GM19025 (cell line): ENCODE measurements at regions not wholly inside any gene's neighbourhood (a gene's known extent, or its start where the extent isn't known, plus 50 kb on each side); places are given as distances from the start of the nearest gene placed in this dataset.
"Not testable (repeated sequence)": the region's sequence is repeated elsewhere in the genome, so short reads cannot be mapped to it uniquely, and the experiment has no call there.

Experiments
- ATAC-seq: cut with Tn5 transposase; IDR thresholded peaks from one replicate; pipeline ENCODE4 v1.9.1; 2021; ENCODE audit warnings: mild to moderate bottlenecking, low read depth, moderate library complexity; ENCODE audit not compliant: unreplicated experiment

DNA sequence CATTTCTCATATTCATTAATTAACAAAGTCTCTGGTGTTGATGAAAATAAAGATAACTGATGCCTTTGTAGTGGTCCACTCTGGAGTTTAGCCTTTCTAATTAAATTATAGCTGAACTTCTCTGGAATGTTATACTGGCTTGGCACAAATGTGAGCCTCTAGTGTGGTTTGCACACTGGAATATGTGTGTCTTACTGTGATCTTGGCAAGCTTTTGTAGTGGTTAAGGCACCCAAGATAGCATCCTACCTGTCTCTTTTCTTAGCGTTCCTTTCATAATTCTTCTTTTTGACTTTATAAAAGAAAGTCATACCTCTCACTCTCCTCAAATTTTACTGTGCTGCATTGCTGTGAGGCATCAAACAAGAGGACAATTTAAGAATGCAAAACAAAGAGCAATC, 107.4 kb downstream of the UTRN start:
- ATAC-seq = no peak

DNA sequence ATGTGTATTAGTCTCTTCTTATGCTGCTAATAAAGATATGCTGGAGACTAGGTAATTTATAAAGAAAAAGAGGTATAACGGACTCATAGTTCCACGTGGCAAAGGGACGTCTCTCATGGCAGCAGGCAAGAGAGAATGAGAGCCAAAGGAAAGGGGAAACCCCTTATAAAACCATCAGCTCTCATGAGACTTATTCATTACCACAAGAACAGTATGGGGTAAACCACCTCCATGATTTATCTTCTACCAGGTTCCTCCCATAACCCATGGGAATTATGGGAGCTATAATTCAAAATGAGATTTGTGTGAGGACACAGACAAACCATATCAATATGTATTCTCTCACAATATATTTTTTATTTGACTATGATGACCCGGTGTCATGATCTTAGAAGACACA, 109.1 kb downstream of the UTRN start:
- no peak for ATAC-seq

DNA sequence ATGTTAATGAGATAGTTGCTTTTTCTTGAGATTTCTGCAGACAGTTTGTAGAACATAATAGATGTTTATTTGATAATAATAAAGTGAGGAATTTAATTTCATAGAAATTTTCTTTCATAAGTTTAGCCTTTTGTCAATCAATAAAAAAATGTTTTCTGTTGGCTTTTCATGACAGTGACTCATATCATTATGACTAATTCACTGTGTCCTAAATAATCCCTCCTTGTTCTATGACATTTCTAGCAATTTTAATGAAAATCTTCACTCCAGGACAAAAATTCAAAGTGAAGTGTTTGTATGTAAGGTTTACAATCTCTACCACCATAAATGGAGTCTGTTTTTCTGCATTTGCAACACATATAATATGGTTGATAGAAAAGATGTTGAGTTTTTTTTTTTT, 109.9 kb downstream of the UTRN start:
- no peak for ATAC-seq

DNA sequence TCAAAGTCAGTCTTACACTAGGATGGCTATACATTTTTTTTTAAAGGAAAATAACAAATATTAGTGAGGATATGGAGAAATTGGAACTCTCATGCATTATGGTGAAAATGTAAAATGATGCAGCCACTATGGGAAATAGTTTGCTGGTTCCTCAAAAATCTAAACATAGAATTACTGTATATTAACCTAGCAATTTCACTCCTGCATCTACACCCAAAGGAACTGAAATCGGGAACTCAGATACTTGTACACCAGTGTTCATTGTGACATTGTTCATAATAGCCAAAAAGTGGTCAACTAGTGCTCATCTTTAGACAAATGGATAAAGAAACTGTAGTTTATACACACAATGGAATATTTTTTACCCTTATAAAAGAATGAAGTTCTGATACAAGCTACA, 110.7 kb downstream of the UTRN start:
- no peak for ATAC-seq

DNA sequence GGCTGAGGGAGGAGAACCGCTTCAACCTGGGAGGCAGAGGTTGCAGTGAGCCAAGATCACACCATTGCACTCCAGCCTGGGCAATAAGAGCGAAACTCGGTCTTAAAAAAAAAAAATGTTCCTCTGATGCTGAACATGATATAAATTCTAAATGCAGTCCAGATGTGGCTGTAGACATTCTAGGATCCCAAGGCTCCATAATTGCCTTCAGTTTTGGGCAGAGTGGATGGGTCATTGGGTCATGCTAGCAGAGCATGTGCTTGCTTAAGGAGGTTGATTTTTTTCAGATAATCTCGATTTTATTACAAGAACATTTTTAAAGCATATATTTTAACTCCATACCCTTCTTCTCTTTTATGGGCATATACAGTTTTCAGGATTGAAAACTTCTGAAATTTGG, 112.0 kb downstream of the UTRN start:
- no peak for ATAC-seq

DNA sequence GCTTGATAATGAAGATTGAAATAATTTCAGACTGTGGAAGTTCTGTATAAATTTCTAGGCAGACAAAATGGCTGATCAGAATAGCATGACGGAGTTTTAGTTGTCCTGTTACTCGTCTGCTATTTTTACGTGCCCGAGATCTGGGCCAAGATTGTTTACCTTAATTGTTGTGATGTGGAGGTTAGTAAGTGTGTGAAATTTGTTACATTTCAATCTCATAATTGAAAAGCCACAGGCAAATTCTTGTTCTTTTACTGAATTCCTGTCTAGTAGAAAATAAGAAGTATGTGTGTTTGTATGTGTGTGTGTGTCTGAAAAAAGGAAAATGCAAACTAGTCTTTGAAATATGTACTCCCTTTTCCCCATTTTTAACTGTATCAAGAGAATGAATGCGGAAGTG, 115.2 kb downstream of the UTRN start:
- ATAC-seq = no peak

DNA sequence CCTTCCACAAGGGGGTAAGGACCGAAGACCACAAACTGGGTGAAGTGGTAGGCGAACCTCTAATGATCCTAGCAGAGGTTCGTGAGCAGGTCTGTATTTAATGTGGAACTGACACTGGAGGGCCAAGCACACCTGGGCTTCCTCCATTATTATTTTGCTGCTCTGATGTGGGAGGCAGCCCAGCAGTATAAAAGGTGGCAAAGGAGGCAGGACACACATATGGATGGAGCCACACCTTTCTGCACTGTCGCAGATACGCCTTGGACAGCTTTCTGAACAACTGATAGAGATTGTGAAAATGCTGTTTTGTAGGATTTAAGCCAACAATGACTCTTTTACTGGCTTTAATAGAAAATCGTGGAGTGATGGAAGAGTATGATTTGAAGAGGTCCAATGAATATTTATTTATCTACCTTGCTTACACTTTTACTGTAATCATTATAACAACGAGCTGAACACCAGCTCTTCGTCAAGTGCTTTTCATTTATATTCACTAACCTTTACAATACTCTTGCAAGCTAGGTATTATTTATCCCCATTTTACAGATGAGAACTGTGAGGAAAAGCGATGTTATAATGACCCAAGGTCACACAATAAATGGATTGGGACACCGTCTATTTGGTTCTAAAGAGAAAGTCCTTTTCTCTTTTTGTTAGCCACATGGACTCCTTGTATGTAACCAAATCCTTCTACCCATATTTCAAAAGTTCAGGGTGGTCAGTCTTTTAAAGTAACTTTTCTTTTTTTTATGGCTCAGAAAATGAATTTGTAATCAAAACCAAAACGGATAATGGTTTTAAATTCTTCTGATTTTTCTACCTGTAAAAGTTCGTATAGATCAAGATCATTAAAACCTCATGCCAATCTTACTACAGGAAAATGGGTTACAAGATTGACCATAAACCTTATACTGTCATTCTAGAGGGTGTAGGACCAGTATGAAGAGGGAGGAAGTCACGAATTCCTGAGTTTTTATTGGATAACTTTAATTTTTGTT, 116.9 kb downstream of the UTRN start:
- ATAC-seq = no peak

DNA sequence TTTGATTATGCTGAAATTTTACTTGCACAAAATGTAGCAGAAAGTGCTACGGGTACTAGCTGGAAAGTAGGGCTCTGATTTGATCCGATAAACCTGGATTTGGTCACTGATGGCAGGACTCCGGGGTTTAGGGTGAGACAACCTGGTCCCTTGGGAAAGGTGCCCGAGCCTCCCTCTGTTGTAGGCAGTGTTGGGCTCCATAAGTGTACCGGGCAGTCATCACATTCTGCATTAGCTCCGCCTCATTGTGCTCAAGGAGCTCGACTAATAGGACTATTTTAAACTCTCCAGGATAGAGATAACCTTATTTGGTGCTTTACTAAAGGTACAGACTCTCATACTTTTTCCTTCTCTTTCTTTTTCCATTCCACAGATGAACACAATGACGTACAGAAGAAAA, 117.6 kb downstream of the UTRN start:
- no peak for ATAC-seq

DNA sequence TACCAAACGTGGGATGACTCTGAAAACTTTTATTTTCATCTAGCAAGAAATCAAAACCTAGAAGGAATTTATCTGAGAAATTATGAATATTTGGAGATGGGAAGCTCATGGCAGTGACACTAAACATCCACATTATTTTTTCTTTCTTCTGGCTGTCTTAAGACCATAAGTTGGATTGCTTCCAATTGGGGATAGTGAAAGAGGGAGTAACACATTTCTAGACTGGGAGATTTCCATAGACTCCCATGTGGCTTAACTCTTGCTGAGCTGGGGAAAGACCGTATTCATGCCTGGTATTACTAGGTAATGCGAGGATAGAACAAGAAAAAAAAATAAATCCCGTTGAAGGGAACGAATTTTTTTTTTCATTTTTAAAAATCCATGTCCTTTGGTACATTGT, 120.0 kb downstream of the UTRN start:
- ATAC-seq = no peak

DNA sequence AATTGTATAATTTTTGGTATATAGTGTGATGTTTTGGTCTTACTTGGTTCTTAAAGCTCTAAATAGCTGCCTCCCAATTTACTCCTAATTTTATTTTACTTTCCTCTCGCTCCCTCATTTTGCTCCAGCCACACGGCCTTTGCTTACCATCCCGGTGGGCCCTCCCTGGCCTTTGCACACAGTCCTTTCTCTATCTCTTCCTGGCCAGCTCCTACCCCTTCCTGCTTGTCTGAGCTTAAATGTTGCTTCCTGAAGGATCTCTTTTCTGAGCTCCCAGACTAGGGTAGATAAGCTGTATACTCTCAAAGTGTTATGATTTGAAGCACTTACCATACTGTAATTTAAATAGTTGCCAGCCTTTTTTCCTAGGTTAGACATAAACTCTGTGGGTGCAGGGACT, 121.7 kb downstream of the UTRN start:
- no peak for ATAC-seq

DNA sequence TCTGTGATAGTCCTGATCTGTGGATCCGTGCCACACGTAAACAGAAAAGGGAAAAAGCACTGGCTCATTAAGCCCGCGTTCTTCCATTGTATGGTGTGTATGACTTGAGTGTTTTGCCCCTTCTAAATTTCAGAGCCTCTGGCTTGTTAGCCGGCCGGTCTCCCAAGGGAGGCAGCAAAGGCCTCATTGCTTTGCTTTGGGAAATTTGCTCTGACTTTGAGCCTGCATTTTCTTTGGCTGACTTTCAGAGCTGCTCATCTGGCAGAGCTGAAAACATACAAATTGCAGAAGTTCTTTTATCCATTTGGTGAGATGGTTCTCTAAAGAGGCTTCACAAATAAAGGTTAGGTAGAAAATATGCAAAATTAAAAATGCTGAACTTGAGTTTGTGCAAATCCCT, 123.0 kb downstream of the UTRN start:
- ATAC-seq = no peak

DNA sequence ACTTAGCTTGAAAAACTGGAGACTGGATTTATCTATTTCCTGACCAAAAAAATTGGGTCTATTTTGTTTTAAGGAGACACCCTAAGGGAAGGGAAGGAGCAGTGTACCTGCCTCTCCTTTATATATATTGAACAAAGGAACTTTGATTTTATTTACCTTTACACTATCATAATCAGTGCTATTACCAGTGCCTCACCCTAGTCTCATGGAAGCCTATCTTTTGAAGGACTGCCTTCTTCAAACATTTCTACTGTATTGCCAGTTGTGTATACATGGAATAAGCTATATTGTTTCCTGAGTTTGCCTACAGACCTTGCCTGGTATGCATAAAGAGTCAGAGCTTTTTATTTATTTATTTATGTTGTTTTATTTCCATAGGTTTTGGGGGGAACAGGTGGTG, 124.9 kb downstream of the UTRN start:
- no peak for ATAC-seq

DNA sequence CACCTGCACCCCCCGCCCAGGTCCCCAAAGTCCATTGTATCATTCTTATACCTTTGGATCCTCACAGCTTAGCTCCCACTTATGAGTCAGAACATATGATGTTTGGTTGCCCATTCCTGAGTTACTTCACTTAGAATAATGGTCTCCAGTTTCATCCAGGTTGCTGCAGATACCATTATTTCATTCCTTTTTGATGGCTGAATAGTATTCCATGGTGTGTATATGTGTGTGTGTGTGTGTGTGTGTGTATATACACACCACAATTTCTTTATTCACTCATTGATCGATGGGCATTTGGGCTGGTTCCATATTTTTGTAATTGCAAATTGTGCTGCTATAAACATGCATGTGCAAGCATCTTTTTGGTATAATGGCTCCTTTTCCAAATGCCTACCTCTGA, 125.4 kb downstream of the UTRN start:
- not testable (repeated sequence) for ATAC-seq

DNA sequence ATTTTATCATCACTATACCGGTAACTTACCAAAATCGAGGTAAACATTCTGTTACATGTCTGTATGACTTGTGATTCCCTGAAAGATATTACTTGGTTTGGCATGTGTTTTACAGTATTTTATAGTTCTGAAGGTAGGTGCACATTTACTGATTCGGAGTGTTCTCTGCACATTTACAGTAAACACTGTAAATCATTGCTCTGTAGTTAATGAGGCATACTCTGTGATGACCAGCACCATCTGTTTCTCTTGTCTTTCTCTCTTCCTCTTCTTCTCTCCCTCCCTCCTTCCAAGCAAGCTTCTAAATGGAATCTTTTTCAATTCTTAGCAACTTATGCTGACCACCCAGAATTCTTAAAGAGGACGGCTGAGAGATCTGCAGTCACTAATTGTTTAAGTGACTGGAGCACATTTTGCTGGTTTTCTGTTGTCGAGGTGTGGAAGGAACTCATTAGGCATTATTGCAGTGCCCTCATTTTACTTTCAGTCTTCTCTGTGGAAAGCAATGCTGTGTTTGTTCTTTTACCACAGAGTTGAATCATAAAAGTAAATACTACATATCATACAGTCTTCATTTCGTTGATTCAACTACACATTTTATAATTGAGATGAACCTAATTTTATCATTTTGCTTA, 126.5 kb downstream of the UTRN start:
- ATAC-seq = no peak

DNA sequence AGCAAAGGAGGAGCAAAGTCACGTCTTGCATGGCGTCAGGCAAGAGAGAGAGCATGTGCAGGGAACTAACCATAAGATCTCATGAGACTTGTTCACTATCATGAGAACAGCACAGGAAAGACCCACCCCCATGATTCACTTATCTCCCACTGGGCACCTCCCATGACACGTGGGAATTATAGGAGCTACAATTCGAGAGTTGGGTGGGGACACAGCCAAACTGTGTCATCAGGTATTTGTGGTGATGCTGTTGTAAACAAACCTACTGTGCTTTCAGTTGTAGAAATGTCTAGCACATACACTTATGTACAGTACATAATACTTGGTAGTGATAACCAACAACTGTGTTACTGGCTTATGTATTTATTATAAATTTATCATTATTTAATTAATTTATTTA, 128.3 kb downstream of the UTRN start:
- no peak for ATAC-seq

DNA sequence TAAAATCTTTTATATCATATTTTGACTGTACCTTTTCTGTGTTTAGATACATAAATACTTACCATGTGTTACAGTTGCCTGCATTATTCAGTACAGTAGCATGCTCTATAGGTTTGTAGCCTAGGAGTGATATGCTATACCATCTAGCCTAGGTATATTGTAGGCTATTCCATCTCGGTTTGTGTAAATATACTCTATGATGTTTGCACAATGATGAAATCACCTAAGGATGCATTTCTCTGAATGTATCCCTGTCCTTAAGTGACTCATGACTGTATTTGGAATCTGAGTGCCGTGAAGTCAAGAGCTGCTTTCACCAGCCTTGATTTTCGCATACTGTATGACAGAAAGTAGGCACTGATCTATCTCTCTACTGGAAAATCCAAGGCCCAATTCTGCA, 129.9 kb downstream of the UTRN start:
- no peak for ATAC-seq

DNA sequence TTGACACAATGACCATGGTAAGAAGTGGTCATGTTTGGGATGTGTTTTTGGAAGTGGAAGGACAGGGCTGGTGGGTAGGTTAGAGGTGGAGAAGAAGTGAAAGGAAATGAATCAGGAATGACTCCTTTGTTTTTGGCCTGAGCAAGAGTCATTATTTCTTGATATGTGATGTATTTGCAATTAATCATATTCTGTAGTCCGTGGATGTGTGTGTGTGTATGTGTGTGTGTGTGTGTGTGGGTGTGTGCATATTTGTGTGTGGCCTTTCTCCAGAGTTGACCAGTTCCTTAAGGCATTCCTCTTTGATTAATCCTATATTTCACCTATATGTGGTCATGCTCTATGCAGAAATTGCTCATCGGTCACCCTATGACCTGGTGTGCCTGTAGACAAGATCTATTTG, 130.7 kb downstream of the UTRN start:
- no peak for ATAC-seq

DNA sequence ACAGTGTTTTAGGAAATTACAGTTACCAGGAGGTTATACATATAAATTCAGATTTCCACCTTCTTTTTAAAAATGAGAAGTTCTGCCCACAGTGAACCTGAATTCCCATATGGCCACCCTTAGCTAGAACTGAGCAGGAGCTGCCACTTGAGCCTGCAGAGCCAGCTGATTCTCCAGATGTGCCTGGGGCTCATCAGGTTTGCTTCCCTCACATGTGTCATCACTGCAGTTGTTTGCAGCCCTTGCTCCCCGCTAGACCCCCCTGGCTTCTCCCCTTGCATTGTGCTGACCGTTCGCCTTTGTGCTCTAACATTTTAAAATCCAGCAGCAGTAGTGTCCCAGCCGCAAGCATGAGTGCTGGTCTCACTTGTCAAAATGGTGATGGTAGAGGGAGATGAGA, 131.1 kb downstream of the UTRN start:
- no peak for ATAC-seq

DNA sequence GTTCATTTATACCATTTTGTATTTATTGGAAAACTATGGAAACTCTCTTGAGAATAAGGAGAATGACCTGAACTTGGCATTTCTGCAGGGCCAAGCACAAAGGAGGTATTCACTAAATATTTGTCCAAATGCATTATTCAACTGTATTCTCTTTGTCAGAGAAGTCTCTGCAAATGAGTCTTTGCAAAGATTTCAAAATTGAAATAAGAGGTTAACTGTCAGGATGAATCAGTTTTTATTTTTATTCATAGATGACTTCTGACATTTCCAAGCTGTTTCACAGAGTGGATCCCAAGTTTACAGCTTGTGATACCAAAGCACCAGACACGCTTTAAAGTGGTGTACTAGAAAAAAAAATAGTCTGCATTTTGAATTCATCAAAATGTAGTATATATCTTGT, 131.6 kb downstream of the UTRN start:
- ATAC-seq = no peak

DNA sequence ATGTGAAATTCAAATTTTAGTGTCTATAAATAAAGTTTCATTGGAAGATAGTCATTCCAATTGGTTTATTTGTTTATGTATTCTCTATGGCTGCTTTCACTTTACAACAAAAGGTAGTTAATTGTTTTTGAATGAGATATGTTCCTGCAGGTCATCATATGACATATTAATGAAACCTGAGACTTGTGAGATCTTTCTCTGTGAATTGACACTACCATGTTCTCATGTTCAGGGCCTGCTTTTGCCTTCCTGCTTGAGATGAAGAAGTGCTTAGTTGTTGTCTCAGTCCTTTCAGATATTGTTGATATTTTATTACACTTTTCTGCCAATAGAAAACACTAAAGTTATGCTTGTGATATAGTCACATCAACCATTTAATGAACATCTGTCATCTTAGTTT, 132.5 kb downstream of the UTRN start:
- ATAC-seq = no peak

DNA sequence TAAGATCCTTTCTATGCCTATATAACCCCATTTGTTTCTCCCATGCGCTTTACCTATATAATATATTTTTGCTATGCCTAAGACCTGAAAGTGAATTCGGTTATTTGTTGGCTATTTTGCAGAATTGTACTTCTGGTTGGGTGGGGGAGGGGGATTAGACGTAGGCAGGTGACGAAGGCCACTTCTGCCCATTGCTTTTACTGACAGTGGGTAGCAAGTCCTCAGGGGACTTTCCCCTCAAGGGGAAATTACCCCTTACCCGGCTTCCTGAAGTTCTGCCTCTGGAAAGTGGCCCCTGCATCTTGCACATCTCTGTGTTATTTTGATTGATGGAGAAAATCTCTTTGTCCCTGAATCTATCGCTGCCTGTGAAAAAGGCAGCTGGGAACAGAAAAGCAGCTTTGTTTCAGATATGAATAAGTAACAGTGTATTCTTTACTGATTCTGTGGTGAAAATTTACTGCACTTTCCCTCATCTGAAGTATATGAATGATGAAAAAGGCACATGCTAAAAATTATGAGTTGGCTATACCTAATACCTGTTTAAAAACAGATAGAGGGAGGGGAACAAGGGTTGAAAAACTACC, 133.9 kb downstream of the UTRN start:
- ATAC-seq = no peak

DNA sequence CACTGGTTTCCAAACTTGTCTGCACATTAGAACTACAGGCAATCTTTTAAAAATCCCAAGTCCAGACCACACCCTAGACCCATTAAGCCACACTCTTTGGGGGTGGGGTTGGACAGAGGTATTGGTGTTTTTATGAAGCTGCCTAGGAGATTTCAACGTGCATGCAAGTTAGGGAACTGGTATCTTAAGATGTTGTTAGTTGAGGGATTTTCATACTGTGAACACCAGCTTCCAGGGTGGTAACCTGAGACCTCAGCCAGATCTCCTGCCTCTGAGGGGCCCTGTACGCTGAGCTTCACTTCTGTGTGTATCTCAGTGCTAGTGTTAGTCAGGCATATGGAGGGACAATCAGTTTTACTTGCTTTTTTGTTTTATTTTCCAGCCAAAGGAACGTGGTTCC, 138.0 kb downstream of the UTRN start:
- ATAC-seq = no peak
